ENCODE measurements at regions not wholly inside any gene's neighbourhood (a gene's known extent, or its start where the extent isn't known, plus 50 kb on each side); places are given as distances from the start of the nearest gene placed in this dataset.

GRCh38 chr13:50740052-50740741 lies 103.3 kb downstream of the DLEU7 start:
- H3K4me1 Mint-ChIP-seq (ENCODE audit: insufficient read depth, unreplicated experiment) = no peaks in the 10 kb centered on the region
- intact Hi-C loops (cut with micrococcal nuclease) = no loop called here

GRCh38 chr13:50742353-50742752 lies 101.1 kb downstream of the DLEU7 start:
- no peak for DNase-seq (ENCODE audit: unreplicated experiment)
- TF ChIP-seq, protein P1, sequence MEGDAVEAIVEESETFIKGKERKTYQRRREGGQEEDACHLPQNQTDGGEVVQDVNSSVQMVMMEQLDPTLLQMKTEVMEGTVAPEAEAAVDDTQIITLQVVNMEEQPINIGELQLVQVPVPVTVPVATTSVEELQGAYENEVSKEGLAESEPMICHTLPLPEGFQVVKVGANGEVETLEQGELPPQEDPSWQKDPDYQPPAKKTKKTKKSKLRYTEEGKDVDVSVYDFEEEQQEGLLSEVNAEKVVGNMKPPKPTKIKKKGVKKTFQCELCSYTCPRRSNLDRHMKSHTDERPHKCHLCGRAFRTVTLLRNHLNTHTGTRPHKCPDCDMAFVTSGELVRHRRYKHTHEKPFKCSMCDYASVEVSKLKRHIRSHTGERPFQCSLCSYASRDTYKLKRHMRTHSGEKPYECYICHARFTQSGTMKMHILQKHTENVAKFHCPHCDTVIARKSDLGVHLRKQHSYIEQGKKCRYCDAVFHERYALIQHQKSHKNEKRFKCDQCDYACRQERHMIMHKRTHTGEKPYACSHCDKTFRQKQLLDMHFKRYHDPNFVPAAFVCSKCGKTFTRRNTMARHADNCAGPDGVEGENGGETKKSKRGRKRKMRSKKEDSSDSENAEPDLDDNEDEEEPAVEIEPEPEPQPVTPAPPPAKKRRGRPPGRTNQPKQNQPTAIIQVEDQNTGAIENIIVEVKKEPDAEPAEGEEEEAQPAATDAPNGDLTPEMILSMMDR (IDR thresholded peaks at IDR 0.05; ENCODE audit: unreplicated experiment) = no peak
- ChIA-PET CTCF (no interaction called here), POLR2A (no interaction called here)
- no peaks in the 10 kb centered on the region for H3K27me3 Mint-ChIP-seq (ENCODE audit: insufficient read depth, unreplicated experiment)
- no peak overlapping the region for H3K4me3 Mint-ChIP-seq (ENCODE audit: unreplicated experiment)
- peaks cover 7% of the 10 kb centered on the region for H3K9me3 Mint-ChIP-seq (ENCODE audit: unreplicated experiment)
- H3K4me1 Mint-ChIP-seq (ENCODE audit: insufficient read depth, unreplicated experiment) = no peaks in the 10 kb centered on the region
- no peak overlapping the region for H3K27ac Mint-ChIP-seq (ENCODE audit: low read depth, unreplicated experiment)
- intact Hi-C loops (cut with micrococcal nuclease) = no loop called here
- H3K36me3 Mint-ChIP-seq (ENCODE audit: insufficient read depth, unreplicated experiment) = no peaks in the 10 kb centered on the region
- BruUV-seq (replicated peaks) = no TSS peak

More at GRCh38 chr13:50740052-50740741, 103.3 kb downstream of the DLEU7 start:
- POLR2A ChIA-PET = interaction anchor here (0.6 kb wide), 1 partner anchor 27 kb away, joined by 3 read pairs; no protein-coding TSS in a partner anchor
- DNase-seq (ENCODE audit: unreplicated experiment) = no peak
- Mint-ChIP-seq H3K4me3 (ENCODE audit: unreplicated experiment) (no peak overlapping the region), H3K27ac (ENCODE audit: low read depth, unreplicated experiment) (no peak overlapping the region), H3K36me3 (ENCODE audit: insufficient read depth, unreplicated experiment) (no peaks in the 10 kb centered on the region), H3K9me3 (ENCODE audit: unreplicated experiment) (peaks cover 7% of the 10 kb centered on the region), H3K27me3 (ENCODE audit: insufficient read depth, unreplicated experiment) (no peaks in the 10 kb centered on the region)
- TF ChIP-seq, protein P1 (IDR thresholded peaks at IDR 0.05; ENCODE audit: unreplicated experiment) = no peak
- CTCF ChIA-PET = interaction anchor here (0.6 to 1.2 kb wide), 2 partner anchors 12 to 551 kb away, joined by 3 read pairs; no protein-coding TSS in a partner anchor
- no TSS peak for BruUV-seq (replicated peaks)

DNA sequence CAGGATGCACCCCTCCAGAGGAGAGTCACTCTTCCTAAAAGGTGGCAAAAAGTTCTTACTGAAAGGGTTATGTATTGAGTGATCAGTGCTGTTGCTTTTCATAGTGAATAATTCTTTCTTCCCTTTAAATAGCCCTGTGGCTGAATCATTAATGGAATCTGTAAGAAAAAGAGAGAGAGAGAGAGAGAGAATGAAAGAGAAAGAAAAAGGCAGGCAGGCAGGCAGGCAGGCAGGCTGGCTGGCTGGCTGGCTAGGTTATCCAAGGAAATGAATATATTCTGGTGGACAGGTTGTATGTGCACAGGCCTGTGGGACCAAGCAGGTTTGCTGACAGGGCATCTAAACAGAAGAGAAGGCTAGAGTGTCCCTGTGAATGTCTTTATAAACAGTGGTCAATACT lies 100.5 kb downstream of the DLEU7 start:
- Mint-ChIP-seq H3K4me1 (ENCODE audit: insufficient read depth, unreplicated experiment) (no peaks in the 10 kb centered on the region), H3K4me3 (ENCODE audit: unreplicated experiment) (no peak overlapping the region), H3K36me3 (ENCODE audit: insufficient read depth, unreplicated experiment) (no peaks in the 10 kb centered on the region), H3K27ac (ENCODE audit: low read depth, unreplicated experiment) (no peak overlapping the region), H3K27me3 (ENCODE audit: insufficient read depth, unreplicated experiment) (no peaks in the 10 kb centered on the region), H3K9me3 (ENCODE audit: unreplicated experiment) (peaks cover 7% of the 10 kb centered on the region)
- ChIA-PET POLR2A (no interaction called here), CTCF (no interaction called here)
- BruUV-seq (replicated peaks) = no TSS peak
- TF ChIP-seq, protein P1 (IDR thresholded peaks at IDR 0.05; ENCODE audit: unreplicated experiment) = no peak
- no peak for DNase-seq (ENCODE audit: unreplicated experiment)
- intact Hi-C loops (cut with micrococcal nuclease) = no loop called here

DNA sequence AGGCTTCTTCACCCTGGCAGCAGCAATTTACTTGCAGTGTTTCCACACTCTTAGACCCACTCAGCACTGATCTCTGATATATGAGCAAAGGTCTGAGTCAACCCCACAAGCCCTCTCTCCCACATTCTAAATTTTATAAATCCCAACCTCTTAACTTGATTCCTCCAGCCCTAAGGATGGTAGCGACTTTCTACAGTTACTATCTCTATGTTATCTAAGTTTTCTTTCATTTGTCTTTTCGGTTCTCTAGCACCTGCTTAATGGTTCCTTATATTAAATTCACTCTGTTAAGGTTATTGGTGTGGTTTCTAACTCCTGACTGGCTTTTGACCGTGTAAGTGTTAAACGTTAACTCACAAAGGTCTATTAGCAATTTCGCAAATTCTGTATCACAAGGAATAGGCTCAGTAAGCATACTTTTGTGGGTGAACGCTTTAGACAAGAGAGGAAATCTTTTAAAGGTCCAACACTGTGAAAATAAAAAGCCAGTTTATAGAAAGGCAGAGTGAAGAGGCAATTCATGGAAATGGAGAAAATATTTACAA lies 99.3 kb downstream of the DLEU7 start:
- BruUV-seq (replicated peaks) = no TSS peak
- ChIA-PET POLR2A (no interaction called here), CTCF (no interaction called here)
- intact Hi-C loops (cut with micrococcal nuclease) = no loop called here
- Mint-ChIP-seq H3K27me3 (ENCODE audit: insufficient read depth, unreplicated experiment) (no peaks in the 10 kb centered on the region), H3K36me3 (ENCODE audit: insufficient read depth, unreplicated experiment) (no peaks in the 10 kb centered on the region), H3K4me3 (ENCODE audit: unreplicated experiment) (no peak overlapping the region), H3K9me3 (ENCODE audit: unreplicated experiment) (peaks cover 7% of the 10 kb centered on the region), H3K27ac (ENCODE audit: low read depth, unreplicated experiment) (no peak overlapping the region), H3K4me1 (ENCODE audit: insufficient read depth, unreplicated experiment) (no peaks in the 10 kb centered on the region)
- DNase-seq (ENCODE audit: unreplicated experiment) = no peak
- TF ChIP-seq, protein P1 (IDR thresholded peaks at IDR 0.05; ENCODE audit: unreplicated experiment) = no peak
